Renal pelvis (tissue), 1 donor: ENCODE measurements at regions not wholly inside any gene's neighbourhood (a gene's known extent, or its start where the extent isn't known, plus 50 kb on each side); places are given as distances from the start of the nearest gene placed in this dataset.

Source experiments
- DNase-seq: peaks from one replicate; pipeline ENCODE4 v3.0.0-alpha.2; 2013

GRCh38 chr3:104564045-104564643 is 802.6 kb upstream of the ALCAM start:
- DNase-seq = peak; percentile 7

GRCh38 chr3:104566054-104566453 is 800.7 kb upstream of the ALCAM start:
- no peak for DNase-seq

GRCh38 chr3:104575634-104576033 is 791.1 kb upstream of the ALCAM start:
- DNase-seq = no peak

- DNase-seq = no peak
These were observed 788.2 kb upstream of the ALCAM start for GRCh38 chr3:104578558-104578957.

- DNase-seq = no peak
These were observed 784.6 kb upstream of the ALCAM start for GRCh38 chr3:104582092-104582491.

- DNase-seq = peak; percentile 14
These were observed 782.0 kb upstream of the ALCAM start for GRCh38 chr3:104584682-104585081.

GRCh38 chr3:104586344-104586743 is 780.4 kb upstream of the ALCAM start:
- DNase-seq = no peak

- DNase-seq = no peak
These were observed 778.3 kb upstream of the ALCAM start for GRCh38 chr3:104588442-104588841.

GRCh38 chr3:104591776-104592175 is 774.9 kb upstream of the ALCAM start:
- DNase-seq = no peak

GRCh38 chr3:104594491-104594890 is 772.2 kb upstream of the ALCAM start:
- no peak for DNase-seq

GRCh38 chr3:104596054-104596453 is 770.7 kb upstream of the ALCAM start:
- no peak for DNase-seq

GRCh38 chr3:104596551-104596950 is 770.2 kb upstream of the ALCAM start:
- DNase-seq = peak; percentile 44

- no peak for DNase-seq
These were observed 767.7 kb upstream of the ALCAM start for GRCh38 chr3:104598848-104599511.

GRCh38 chr3:104604326-104605010 is 762.2 kb upstream of the ALCAM start:
- no peak for DNase-seq

GRCh38 chr3:104606812-104607211 is 759.9 kb upstream of the ALCAM start:
- no peak for DNase-seq

GRCh38 chr3:104610730-104611652 is 755.7 kb upstream of the ALCAM start:
- DNase-seq = no peak

GRCh38 chr3:104612218-104612617 is 754.5 kb upstream of the ALCAM start:
- DNase-seq = no peak

GRCh38 chr3:104614564-104614963 is 752.1 kb upstream of the ALCAM start:
- DNase-seq = no peak

- peak; percentile 15 for DNase-seq
These were observed 738.4 kb upstream of the ALCAM start for GRCh38 chr3:104628185-104628789.

GRCh38 chr3:104629038-104629437 is 737.7 kb upstream of the ALCAM start:
- DNase-seq = no peak

GRCh38 chr3:104631254-104631653 is 735.5 kb upstream of the ALCAM start:
- DNase-seq = no peak

GRCh38 chr3:104632521-104632920 is 734.2 kb upstream of the ALCAM start:
- DNase-seq = no peak
